GM11168 (cell line): ENCODE measurements at regions not wholly inside any gene's neighbourhood (a gene's known extent, or its start where the extent isn't known, plus 50 kb on each side); places are given as distances from the start of the nearest gene placed in this dataset.

Source experiments
- in situ Hi-C: fragments of 300-500 bp; cut with MboI; formaldehyde crosslinking; loops from one replicate; pipeline ENCODE4 v1.12.0; 2022; ENCODE audit warnings: low sequenced_read_pairs; ENCODE audit not compliant: unreplicated experiment

DNA sequence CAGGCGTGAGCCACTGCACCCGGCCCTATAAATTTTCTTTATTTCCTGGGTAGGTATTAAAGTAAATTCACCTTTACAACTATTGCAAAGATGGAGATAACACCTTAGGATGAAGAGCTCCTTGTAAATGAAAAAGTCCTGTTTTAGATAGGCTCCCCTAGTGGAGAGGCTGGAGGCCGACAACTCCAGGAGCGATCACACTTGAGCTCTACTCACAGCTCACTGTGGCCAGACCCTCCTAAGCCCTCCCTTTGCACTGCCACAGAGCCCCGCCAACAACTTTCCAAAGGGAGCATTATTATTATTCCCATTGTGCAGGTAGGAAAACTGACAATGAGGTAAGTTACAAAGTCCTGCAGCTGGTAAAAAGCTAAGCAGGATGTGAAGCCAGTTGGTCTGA lies 139.1 kb upstream of the ERCC6L2 start:
- in situ Hi-C loops = loop anchor here (25.0 kb wide), 1 partner anchor 476 kb away; no protein-coding TSS in a partner anchor

DNA sequence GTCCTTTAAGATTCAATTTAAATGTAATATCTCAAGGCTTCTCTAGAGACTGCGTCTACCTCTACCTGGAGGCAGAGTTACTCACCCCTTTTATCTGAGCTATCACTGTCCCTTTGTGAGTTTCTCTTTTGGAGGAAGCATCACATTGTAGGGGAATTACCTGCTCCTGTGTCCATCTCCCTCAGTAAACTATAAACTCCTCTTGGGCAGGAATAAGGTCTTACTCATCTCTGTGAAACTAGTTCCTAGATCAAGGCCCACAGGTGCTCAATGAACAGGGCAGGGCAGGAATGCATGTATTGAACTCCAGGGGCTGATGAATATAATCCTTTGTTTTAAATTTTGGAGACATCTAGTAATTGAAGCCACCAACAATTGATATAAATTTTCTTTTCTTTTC lies 139.8 kb upstream of the ERCC6L2 start:
- in situ Hi-C loops = loop anchor here (25.0 kb wide), 1 partner anchor 477 kb away; no protein-coding TSS in a partner anchor

DNA sequence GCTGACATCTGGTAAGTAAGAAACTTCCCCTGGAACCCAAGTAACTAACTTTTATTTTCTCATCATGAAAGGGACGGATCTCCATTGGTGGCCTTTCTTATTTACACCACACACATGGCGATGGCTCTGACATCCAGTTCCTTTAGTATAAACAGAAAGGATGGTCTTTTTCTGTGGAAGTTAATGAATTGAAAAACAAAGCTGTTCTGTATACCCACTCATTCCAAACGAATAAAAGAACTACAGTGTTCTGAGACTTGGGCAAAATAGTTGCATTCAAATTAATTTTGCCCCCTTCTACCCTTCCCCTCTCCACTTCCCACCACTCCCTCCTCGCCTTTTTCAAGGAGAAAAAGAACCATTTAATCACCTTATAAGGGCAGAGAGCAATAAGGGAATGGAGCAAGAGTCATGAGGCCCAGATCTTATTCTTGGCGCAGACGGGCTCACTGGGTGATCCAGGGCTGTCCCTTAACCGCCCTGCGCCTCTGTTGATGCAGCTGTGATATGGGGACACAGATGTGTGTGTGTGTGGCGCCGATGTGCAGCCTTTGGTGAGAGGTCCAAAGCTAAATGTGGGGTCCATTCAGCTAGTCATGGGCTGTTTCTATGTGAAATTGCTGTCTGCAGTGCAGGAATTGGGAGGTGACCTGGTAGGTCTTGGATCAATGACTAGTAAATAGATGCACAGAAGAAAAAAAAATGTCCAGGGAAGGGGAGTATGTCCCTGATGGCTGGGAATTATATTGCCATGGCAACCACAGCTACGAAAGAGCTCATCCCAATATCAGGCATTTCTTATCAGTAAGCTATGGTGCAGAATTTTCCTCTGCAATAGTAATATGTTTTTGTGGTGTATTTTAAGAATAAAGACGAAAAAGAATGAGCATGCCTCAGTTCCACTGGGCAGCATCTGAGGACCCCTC lies 141.5 kb upstream of the ERCC6L2 start:
- in situ Hi-C loops = loop anchor here (25.0 kb wide), 1 partner anchor 478 kb away; no protein-coding TSS in a partner anchor

DNA sequence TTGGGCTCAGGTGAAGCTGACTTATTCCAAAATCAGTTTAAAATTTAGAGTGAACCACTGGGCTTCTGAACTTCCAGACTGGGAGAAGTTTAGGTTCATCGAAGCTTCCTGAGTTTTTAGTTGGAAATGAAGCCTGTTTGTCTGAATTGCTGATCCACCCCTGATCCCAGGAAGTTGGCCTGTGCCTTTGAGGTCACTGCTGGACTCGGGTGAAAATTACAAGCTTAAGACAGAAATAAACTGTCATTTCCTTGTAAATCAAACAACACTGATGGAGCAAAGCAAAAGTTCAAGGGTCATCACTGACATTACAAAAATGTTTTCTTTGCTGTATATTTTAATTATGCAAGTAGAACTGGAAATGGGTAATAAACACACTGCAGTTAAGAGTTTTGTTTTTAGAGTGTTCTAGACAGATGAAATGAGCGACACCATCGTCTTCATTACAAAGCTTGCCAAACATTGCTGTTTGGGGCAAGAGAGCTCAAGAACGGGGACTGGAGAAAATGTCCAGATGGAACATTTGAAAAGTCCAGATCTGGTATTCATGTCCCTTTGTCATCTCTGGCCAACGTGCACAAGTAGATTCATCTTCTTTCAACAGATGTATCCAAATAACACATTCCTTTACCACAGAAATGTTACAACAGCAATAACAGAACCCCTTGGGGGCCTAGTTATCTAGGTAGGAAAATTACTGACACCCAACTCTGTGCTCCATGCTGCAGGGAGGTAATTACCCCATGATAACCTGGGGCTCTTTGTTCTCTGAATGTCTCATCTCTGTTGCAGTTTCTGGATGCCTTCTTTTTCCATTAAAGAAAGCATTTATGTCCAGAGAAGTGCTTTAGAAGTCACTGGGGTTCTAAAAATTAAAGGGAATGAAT lies 142.4 kb upstream of the ERCC6L2 start:
- in situ Hi-C loops = loop anchor here (25.0 kb wide), 1 partner anchor 479 kb away; no protein-coding TSS in a partner anchor

DNA sequence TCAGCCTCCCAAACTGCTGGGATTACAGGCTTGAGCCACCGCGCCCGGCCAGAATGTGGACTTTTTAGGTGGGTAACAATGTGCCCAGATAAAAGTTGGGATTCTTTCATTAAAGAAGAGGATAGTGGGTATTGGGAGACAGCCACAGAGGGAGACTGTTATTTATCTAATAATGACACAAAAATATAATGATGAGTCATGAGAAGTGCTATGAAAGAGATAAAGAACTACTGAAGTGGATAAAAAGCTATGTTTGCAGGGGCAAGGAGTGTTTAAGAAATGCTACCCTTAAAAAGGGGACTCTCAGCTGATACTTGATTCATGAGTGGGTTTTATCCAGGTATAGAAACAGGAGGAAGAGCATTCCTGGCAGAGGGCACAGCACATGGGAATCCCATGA lies 143.6 kb upstream of the ERCC6L2 start:
- in situ Hi-C loops = loop anchor here (25.0 kb wide), 1 partner anchor 480 kb away; no protein-coding TSS in a partner anchor

DNA sequence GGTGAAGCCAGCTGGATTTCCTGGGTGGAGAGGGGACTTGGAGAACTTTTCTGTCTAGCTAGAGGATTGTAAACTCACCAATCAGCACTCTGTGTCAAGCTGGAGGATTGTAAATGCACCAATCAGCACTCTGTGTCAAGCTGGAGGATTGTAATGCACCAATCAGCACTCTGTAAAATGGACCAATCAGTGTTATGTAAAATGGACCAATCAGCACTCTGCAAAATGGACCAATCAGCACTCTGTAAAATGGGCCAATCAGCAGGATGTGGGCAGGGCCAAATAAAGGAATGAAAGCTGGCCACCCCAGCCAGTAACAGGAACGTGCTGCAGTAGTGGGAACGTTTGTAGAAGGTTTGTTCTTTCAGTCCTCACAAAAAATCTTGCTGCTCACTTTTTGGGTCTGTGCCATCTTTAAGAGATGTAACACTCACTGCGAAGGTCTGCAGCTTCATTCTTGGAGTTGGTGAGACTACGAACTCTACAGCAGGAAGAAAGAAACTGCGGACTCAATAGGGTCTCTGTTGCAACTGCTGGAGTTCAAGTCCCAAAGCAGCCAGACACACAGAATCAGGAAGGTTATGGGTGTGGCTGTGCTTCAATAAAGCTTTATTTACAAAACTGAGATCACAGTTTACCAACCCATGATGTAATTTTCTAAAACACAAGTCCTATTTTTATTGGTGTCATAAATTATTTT lies 145.7 kb upstream of the ERCC6L2 start:
- in situ Hi-C loops = loop anchor here (25.0 kb wide), 1 partner anchor 482 kb away; no protein-coding TSS in a partner anchor

DNA sequence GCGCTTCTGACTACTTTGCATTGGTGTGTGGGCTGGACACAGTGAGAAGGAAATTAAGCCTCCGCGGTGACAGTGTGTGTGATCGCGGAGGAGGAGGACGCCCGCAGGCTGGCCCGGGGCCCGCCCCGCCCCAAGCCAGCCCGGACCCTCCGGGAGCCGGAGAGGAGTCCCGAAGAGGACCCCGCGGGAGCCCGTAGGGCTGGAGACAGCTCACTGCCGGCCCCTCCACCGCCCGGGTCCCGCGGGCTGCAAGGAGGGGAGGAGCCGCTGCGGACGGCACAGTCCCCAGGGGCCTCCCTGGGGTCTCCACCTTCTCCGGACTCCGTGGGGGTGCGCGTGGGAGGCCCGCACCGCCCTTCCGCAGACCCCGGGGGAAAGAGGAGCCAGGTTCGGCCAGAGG lies 146.4 kb upstream of the ERCC6L2 start:
- in situ Hi-C loops = loop anchor here (25.0 kb wide), 1 partner anchor 483 kb away; no protein-coding TSS in a partner anchor

DNA sequence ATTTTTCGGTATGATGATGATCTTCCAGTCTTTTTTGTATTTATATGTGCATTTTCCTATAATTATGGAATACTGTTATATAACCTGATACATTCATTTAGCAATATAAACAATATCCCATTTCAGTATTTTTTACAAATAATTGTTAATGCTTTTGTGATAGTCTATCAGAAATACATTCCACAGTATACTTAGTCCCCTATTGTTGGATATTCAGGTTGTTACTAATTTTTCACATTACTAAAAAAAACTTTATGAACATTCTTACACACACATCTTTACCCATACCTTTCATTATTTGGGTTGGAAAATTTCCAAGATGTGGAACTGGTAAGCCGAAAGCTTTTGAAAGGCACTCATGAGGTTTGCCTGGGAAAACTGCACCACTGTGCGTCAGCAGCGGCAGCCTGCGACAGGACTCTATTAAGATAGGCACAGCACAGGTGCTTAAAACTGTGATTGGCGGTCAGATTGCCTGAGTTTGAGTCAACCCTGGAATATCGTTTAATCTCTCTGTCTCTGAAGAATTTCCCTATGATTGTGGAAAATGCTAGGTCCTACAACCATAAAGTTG lies 147.5 kb upstream of the ERCC6L2 start:
- in situ Hi-C loops = loop anchor here (25.0 kb wide), 1 partner anchor 484 kb away; no protein-coding TSS in a partner anchor

DNA sequence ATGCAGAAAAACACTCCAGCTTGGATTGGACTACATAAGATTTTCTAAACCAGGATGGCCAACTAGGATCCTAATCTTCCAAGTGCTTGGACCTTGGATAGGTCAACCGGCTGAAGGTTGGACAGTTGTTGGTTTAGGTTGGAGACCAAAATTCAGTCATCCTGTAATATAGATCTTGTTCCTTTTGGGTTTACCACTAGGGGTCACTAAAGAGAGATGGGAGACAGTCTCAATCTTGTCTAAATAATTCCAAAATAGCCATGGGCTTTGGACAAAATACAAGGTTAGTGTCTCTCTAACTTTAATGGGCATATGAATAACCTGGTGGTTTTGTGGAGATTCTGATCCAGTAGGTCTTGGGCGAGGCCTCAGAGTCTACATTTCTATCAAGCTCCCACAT lies 148.7 kb upstream of the ERCC6L2 start:
- in situ Hi-C loops = loop anchor here (25.0 kb wide), 1 partner anchor 486 kb away; no protein-coding TSS in a partner anchor

DNA sequence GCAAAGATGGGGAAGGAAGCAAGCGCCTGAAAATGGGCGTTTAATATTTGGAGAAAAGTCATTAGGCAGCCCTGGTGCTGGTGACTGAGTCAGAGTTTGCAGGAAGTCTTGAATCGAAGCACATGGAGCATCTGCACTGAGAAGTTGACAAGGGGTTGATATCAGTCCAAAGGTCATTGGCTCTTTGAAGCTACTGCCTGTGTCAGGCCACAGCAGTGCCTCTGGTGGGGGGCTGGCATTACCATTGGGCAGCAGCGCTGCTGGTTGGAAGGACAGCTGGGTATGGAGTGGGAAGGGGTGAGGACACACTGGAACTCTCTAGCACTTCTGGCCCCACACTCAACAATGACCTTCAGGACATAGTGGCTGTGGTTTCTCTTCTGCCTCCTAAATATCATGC lies 150.4 kb upstream of the ERCC6L2 start:
- in situ Hi-C loops = loop anchor here (25.0 kb wide), 1 partner anchor 487 kb away; no protein-coding TSS in a partner anchor

DNA sequence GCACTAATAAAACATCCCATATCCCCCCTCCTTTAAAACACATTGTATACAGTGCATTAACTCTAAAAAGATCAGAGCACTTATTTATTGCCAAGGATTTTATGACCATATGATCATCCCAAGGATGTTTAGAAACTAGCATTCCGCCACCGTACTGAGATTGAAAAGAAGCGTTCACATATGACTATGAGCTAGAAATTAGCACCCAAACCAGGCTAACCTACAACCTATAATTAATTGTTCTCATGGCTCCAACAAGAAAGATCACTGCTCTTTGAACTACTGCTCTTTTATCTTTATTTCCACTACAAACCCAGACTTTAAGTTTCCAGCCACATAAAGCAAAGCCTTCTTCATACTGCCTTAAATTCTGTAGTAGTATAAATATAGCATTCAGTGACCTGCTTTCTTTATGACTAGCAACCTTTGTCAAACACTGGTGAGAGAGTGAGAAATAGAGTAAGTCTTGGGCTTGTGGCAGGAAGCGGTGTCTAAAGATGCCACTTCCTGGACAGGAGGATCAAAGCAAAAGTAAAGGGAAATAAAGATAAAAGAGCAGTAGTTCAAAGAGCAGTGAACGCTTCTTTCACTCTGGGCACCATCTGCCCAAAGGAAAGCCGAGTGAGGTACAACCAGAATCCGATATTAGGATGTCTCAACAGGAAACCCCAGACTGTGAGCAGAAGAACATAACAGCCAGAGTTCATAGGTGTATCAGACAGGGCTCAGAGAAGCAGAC lies 151.1 kb upstream of the ERCC6L2 start:
- in situ Hi-C loops = no loop called here

DNA sequence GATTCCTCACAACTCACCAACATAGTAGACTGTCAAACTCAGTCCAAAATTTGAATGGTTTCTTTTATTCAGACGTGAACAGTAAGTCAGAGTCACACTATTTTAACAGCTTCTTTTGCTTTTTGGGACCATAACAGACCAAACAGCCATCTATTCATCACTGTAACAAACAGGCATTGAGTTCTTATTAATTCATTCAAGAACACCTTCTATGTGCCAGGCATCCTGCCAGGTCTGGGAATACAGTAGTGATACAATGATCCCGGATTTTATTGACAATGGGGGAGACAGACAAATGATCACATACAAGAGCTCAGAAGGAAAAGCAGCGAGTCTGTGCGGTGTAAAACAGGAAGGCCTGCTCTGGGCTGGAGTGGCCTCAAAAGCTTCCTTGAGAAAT lies 153.3 kb upstream of the ERCC6L2 start:
- in situ Hi-C loops = no loop called here

DNA sequence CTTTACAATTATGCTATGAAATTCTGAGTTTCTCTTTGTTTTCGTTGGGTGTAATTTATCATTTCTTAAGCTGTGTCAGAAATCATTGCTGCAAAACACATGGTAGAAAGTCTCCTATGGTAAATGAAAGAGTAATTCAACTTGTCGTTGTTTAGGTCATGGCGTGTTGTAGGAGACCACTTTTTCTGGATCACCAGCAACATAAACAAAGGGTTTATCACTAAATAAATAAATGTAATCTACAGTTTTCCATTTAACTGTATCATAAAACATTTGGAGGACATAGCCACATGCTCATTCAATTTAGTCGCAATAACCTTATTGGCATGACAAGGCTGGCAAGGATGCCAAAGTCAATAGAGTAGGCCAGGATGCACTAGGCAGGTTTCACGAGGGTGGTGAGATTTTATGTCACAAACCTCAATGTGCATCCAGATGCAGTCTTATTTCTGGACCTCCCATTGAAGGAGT lies 154.4 kb upstream of the ERCC6L2 start:
- in situ Hi-C loops = no loop called here

DNA sequence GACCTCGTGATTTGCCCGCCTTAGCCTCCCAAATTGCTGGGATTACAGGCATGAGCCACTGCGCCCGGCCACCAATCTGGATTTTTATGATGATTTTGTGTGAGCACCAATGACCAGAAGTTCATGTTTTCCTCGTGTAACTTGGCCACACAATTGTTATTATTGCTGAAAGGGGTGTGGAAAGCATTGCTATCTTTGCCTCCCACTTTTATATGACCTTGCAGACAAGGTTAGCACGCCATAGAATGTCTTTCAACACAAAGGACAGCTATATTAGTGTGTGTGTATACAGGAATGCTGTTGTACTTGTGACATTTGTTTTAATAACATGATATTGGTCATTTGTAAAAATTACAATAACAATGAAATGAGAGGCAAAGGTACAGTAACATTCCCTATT lies 155.0 kb upstream of the ERCC6L2 start:
- in situ Hi-C loops = no loop called here

DNA sequence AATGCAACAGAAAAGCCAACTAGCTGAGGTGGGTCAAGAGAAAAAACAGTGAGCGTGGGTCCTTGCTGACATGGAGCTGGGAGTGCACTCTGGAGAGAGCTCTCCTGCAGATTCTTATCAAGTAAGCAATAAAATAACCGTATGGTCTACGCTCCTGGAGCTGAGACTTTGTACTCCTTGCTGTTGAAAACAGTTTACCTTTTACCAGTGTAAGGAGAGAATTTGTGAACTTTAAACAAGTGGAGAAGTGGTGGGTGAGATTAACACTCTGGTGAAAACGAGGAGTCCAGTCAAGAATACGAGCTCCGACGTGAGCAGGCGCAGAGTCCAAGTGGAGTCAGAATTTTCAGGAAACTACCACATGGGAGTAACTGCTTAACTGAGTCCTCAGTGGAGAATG lies 156.1 kb upstream of the ERCC6L2 start:
- in situ Hi-C loops = no loop called here

DNA sequence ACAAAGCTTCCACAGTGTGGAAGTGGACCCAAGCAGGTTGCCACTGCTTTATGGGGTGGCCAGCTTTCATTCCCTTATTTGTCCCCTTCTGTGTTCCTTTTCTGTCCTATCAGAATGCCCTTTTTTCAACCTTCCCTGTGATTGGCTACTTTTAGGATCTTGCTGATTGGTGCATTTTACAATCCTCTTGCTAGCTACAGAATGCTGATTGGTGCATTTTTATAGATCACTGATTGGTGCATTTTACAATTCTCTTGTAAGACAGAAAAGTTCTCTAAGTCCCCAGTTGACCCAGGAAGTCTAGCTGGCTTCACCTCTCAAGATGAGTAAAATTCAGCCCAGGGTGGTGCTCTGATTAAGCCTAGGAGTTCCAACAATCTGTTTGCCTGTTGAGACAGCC lies 157.2 kb upstream of the ERCC6L2 start:
- in situ Hi-C loops = no loop called here

DNA sequence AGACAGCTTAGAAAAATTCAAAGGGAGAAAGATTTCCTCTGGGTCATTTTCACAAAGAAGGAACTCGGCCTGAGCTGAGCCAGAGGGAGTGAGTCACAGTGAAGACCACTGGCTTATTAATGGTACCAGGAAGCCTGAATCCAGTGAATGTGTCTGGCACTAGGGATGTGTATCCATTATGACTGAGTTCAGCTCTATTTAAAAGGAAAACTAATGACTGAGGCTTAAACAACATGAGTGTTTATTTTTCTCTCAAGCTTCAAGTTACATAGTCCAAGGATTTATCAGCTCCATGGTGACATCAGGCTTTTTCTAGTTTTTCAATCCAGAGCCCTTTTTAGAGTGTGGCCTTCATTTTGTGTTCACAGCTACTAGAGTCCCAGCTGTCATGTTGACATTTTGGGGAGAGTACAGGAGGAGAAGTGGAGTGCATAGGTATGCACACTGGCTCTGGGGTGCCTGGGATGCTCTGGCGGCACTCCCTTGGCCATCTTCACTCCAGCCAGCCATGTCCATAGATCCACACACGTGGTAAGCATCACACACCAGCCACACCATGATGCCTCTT lies 159.5 kb upstream of the ERCC6L2 start:
- in situ Hi-C loops = no loop called here

DNA sequence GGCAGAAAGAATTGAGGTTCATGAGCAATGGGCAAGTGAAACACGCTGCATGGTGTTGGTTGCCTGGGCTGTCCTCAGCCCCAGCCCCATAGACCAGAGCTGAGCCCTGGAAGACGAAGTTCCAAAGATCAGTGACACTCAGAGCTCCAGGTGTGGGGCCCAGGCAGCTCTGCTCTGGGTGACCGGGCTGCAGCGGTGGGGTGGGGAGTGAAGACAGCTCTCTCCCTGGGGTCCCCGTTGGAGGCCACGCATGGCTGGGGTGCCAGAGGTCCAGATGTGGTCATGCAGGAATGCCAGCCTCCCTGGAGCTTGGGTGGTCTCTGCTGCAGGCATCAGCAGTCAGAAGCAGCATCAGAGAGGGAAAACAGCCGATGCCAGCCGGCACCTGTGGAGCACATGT lies 165.0 kb upstream of the ERCC6L2 start:
- in situ Hi-C loops = no loop called here
